Sigmoid colon (tissue), 4 donors: ENCODE measurements at regions not wholly inside any gene's neighbourhood (a gene's known extent, or its start where the extent isn't known, plus 50 kb on each side); places are given as distances from the start of the nearest gene placed in this dataset.

ENCODE experiments used
- EP300 ChIP-seq, 4 donors: sonication (generic); formaldehyde crosslinking; IDR thresholded peaks; one replicate each; pipeline ENCODE4 v1.6.1; 2017; ENCODE audit warnings: antibody characterized with exemption in 4 of 4
- POLR2AphosphoS5 ChIP-seq, 4 donors: sonication (generic); formaldehyde crosslinking; IDR thresholded peaks; one replicate each; pipeline ENCODE4 v1.6.1; 2017; ENCODE audit warnings: antibody characterized with exemption in 4 of 4
- TF ChIP-seq, protein P1 (sequence below), 4 experiments: fragments of 450-650 bp in 3 of 4; fragments of 200-600 bp in 1 of 4; IDR thresholded peaks; one replicate each; pipeline ENCODE4 v1.5.1; 2016 to 2019; ENCODE audit warnings: antibody characterized with exemption in 4 of 4, mild to moderate bottlenecking in 3 of 4, moderate library complexity in 2 of 4

DNA sequence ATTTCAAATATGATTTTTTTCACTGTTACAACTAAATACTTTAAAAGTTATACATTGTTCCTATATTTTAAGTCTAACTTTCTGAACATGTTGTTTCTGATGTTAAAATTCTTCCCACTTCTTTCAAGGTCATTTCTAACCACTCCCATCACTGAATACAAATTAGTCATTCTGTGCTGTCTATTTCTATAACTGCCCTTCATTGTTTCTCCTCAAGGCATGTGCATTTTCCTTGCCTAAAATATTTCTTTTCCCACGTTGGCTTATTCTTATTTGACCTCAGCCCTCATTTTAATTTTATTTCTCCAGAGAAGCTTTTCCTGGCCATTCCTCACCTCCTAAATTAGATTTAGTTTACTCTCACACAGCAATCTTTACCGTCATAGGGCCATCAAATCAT lies 198.9 kb upstream of the GULP1 start:
- no peak for TF ChIP-seq EP300 (IDR thresholded peaks at IDR 0.05)
- TF ChIP-seq, protein P1, sequence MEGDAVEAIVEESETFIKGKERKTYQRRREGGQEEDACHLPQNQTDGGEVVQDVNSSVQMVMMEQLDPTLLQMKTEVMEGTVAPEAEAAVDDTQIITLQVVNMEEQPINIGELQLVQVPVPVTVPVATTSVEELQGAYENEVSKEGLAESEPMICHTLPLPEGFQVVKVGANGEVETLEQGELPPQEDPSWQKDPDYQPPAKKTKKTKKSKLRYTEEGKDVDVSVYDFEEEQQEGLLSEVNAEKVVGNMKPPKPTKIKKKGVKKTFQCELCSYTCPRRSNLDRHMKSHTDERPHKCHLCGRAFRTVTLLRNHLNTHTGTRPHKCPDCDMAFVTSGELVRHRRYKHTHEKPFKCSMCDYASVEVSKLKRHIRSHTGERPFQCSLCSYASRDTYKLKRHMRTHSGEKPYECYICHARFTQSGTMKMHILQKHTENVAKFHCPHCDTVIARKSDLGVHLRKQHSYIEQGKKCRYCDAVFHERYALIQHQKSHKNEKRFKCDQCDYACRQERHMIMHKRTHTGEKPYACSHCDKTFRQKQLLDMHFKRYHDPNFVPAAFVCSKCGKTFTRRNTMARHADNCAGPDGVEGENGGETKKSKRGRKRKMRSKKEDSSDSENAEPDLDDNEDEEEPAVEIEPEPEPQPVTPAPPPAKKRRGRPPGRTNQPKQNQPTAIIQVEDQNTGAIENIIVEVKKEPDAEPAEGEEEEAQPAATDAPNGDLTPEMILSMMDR (IDR thresholded peaks at IDR 0.05) = no peak
- TF ChIP-seq POLR2AphosphoS5 (IDR thresholded peaks at IDR 0.05) = no peak
